HCT116 (cell line): ENCODE measurements at regions not wholly inside any gene's neighbourhood (a gene's known extent, or its start where the extent isn't known, plus 50 kb on each side); places are given as distances from the start of the nearest gene placed in this dataset.

Experiments used
- ATF3 ChIP-seq: IDR thresholded peaks from 2 replicates; pipeline ENCODE4 v1.6.1; 2012
- CBX3 ChIP-seq: IDR thresholded peaks from 2 replicates; pipeline ENCODE4 v1.6.1; 2012; ENCODE audit warnings: low read depth
- POLR2A ChIP-seq: IDR thresholded peaks from 2 replicates; pipeline ENCODE4 v1.7.0; 2011; ENCODE audit warnings: borderline replicate concordance; ENCODE audit not compliant: insufficient read depth, insufficient read length; ENCODE audit errors: extremely low read depth
- POLR2AphosphoS5 ChIP-seq: IDR thresholded peaks from 2 replicates; pipeline ENCODE4 v1.6.1; 2011; ENCODE audit warnings: mild to moderate bottlenecking, low read depth, low read length, moderate library complexity
- SIN3A ChIP-seq: IDR thresholded peaks from 2 replicates; pipeline ENCODE4 v1.6.1; 2012; ENCODE audit warnings: low read depth
- SRF ChIP-seq: IDR thresholded peaks from 2 replicates; pipeline ENCODE4 v1.6.1; 2012; ENCODE audit warnings: low read depth
- TCF7L2 ChIP-seq: IDR thresholded peaks from 2 replicates; pipeline ENCODE4 v1.7.0; 2011; ENCODE audit warnings: borderline replicate concordance, inconsistent platforms; ENCODE audit not compliant: insufficient read depth, insufficient read length; ENCODE audit errors: extremely low read depth
- TF ChIP-seq, protein P1 (sequence below), 3 experiments: fragments of 200-600 bp in 1 of 3; sonication (generic) in 1 of 3; IDR thresholded peaks in 2 of 3; conservative IDR thresholded peaks in 1 of 3; 2 replicates each; pipeline ENCODE4 v1.5.1; 2012 to 2017; ENCODE audit warnings: low read depth in 2 of 3, low read length in 2 of 3, antibody characterized with exemption in 1 of 3, borderline replicate concordance in 1 of 3, control low read depth in 1 of 3, mild to moderate bottlenecking in 1 of 3, mixed read lengths in 1 of 3, mixed run types in 1 of 3, moderate library complexity in 1 of 3; ENCODE audit not compliant: insufficient read depth in 1 of 3

- TF ChIP-seq ATF3 (no peak), TCF7L2 (no peak), SIN3A (no peak), POLR2A (no peak), SRF (no peak), CBX3 (no peak), POLR2AphosphoS5 (no peak)
- TF ChIP-seq, protein P1, sequence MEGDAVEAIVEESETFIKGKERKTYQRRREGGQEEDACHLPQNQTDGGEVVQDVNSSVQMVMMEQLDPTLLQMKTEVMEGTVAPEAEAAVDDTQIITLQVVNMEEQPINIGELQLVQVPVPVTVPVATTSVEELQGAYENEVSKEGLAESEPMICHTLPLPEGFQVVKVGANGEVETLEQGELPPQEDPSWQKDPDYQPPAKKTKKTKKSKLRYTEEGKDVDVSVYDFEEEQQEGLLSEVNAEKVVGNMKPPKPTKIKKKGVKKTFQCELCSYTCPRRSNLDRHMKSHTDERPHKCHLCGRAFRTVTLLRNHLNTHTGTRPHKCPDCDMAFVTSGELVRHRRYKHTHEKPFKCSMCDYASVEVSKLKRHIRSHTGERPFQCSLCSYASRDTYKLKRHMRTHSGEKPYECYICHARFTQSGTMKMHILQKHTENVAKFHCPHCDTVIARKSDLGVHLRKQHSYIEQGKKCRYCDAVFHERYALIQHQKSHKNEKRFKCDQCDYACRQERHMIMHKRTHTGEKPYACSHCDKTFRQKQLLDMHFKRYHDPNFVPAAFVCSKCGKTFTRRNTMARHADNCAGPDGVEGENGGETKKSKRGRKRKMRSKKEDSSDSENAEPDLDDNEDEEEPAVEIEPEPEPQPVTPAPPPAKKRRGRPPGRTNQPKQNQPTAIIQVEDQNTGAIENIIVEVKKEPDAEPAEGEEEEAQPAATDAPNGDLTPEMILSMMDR (IDR thresholded peaks at IDR 0.05 in 2 of 3, conservative IDR thresholded peaks at IDR 0.05 in 1 of 3; ENCODE audit: borderline replicate concordance in 1 of 3, insufficient read depth in 1 of 3, low read depth in 2 of 3, low read length in 2 of 3) = no peak
These were observed 758.4 kb upstream of the SEMA6A start for GRCh38 chr5:117333011-117333410.
